Coronary artery (tissue), 2 donors: ENCODE measurements at regions not wholly inside any gene's neighbourhood (a gene's known extent, or its start where the extent isn't known, plus 50 kb on each side); places are given as distances from the start of the nearest gene placed in this dataset.

ENCODE experiments used
- DNase-seq: peaks from one replicate; pipeline ENCODE4 v3.0.0-alpha.2; 2017; ENCODE audit warnings: low spot score
- H3K27ac ChIP-seq, 2 donors: fragments of 200-600 bp; sonication (generic); one replicate each; pipeline ENCODE4 v1.5.1; 2016 to 2019
- H3K4me3 ChIP-seq: fragments of 200-600 bp; sonication (generic); 2 replicates; pipeline ENCODE4 v1.5.1; 2016; ENCODE audit warnings: mild to moderate bottlenecking, moderate library complexity
- TF ChIP-seq, protein P1 (sequence below): fragments of 200-600 bp; sonication (generic); IDR thresholded peaks from one replicate; pipeline ENCODE4 v1.5.1; 2019; ENCODE audit warnings: antibody characterized with exemption

DNA sequence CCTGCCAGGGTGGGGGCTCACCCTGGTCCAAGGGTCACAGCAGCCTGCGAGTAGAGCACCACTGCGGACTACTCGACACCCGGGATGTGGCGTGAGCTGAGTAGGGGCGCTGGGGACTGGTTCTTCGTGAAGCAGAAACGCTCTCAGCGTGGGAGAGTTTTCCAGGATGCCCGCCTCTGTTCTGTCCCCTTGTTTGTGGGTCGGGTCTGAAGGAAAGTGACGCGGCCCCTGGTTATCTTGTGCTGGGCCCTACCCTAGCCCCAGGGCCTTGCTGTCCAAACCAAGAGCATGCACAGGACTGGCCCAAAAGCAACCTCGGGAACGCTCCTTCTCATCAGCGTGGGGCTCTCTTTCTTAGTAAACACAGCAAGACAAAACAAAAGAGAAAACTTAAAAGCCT, 303.3 kb downstream of the IRF8 start:
- TF ChIP-seq, protein P1, sequence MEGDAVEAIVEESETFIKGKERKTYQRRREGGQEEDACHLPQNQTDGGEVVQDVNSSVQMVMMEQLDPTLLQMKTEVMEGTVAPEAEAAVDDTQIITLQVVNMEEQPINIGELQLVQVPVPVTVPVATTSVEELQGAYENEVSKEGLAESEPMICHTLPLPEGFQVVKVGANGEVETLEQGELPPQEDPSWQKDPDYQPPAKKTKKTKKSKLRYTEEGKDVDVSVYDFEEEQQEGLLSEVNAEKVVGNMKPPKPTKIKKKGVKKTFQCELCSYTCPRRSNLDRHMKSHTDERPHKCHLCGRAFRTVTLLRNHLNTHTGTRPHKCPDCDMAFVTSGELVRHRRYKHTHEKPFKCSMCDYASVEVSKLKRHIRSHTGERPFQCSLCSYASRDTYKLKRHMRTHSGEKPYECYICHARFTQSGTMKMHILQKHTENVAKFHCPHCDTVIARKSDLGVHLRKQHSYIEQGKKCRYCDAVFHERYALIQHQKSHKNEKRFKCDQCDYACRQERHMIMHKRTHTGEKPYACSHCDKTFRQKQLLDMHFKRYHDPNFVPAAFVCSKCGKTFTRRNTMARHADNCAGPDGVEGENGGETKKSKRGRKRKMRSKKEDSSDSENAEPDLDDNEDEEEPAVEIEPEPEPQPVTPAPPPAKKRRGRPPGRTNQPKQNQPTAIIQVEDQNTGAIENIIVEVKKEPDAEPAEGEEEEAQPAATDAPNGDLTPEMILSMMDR, result no peak
- no peak for DNase-seq
- Histone ChIP-seq H3K4me3 (no peak overlapping the region), H3K27ac (no peak overlapping the region)

DNA sequence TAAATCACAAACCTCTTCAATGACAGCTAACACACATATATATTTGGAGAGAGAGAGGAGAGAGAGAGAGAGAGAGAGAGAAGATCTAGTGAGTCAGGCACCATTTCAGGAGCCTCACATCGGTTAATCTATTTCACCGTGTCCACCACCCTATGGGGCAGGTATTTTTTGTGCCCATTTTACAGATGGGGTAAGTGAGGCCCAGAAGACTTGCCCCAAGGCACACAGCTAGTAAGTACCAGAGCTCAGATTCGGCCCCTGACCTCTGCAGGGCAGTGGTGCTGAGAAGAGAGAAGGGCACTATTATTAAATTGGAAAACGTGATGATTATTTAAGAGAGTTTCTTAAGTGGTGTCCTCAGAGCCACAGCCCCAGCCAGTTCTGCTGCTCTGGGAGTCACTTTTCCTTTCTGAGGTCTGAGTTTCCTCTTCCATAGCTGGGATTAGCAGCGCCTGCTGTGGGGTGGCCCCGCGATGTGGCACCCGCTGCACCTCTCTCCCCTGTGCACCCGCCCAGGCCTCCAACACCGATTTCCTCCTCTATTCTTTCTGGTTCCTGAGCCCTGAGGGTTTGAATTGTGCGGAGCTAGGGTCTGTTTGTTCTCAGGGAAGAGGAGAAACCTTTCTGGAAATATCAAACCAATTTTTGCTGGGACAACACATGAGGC, 303.9 kb downstream of the IRF8 start:
- H3K27ac ChIP-seq, result no peak overlapping the region
- TF ChIP-seq, protein P1, result no peak
- DNase-seq, result no peak

DNA sequence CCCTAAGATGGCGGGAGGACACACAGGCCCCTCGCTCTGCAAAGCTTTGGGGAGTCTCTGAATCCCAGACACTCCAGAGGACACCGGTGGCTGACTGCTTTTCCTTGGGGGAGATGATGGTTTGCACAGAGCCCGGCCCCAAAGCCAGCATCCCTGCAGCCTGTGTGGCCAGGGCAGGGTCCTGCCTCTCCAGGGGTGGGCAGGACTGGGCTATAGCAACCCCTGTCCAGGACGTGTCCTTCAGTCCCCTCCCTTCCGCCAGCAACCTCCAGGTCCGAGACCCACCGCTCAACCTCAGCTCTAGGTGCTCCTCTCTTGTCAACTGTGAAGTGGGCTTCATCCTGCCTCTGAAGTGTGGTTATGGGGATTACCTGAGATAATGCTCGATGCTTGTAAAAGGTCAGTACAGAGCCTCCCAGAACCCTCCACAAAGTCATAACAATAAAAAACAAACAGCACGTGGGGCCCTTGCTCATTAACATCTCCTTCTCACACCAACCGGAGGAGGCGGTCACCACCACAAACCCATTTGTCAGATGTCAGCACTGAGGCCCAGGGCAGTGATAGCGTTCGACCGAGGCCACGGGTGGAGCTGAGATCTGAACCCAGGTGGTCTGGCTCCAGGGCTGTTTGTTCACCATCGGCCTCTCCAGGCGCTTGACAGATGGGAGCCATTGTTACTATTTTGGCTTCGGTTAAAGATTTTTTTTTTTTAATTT, 304.8 kb downstream of the IRF8 start:
- H3K4me3 ChIP-seq, result no peak overlapping the region
- TF ChIP-seq, protein P1, result no peak
- DNase-seq, result no peak
- H3K27ac ChIP-seq, result no peak overlapping the region

More for the DNA sequence above, 303.9 kb downstream of the IRF8 start:
- H3K4me3 ChIP-seq, result no peak overlapping the region

GRCh38 chr16:86205521-86206245, 304.6 kb upstream of the FOXF1 start:
- TF ChIP-seq, protein P1, result no peak
- Histone ChIP-seq H3K27ac (no peak overlapping the region), H3K4me3 (no peak overlapping the region)
- DNase-seq, result no peak

- no peak for DNase-seq
- no peak overlapping the region for H3K4me3 ChIP-seq
- no peak overlapping the region for H3K27ac ChIP-seq
- TF ChIP-seq, protein P1, result no peak
Measured at GRCh38 chr16:86207350-86207749, 303.0 kb upstream of the FOXF1 start.

DNA sequence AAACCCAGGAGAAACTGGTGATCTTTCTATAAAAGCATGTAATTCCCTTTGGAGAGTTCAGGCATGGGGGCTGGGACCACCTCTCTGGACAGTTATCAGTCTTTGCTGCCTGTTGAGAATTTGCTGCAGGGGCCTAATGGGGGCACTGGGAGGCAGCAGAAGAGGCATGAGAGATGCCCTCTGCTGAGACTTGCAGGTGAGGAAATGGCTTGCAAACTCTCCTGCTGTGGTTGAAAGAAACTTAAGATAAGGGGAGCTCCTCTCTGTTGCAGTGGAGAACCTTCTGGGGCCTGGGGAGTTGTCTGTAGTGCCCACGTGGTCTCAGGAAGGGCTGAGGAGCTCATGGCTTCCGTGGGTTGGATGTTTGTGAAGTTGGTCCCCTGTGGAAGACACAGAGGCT, 301.1 kb upstream of the FOXF1 start:
- Histone ChIP-seq H3K27ac (no peak overlapping the region), H3K4me3 (no peak overlapping the region)
- no peak for DNase-seq
- TF ChIP-seq, protein P1, result no peak
